SK-N-SH (cell line): ENCODE measurements at regions not wholly inside any gene's neighbourhood (a gene's known extent, or its start where the extent isn't known, plus 50 kb on each side); places are given as distances from the start of the nearest gene placed in this dataset.

ENCODE experiments used
- CTCF ChIA-PET: fragments of 300-600, 350-600 bp; formaldehyde crosslinking; extraction: SDS; loops from one replicate; lab custom pipeline; 2021; lab: Yijun Ruan, JAX
- POLR2A ChIA-PET: fragments of 350-600 bp; sonication (Branson Sonifier 250); formaldehyde crosslinking; extraction: SDS; loops from one replicate; lab custom pipeline; 2020; ENCODE audit warnings: antibody characterized with exemption, inconsistent platforms; lab: Yijun Ruan, JAX
- DNase-seq: peaks from one replicate; pipeline ENCODE4 v3.0.0; 2012
- H2AFZ ChIP-seq: fragments of 200-600 bp; sonication (generic); 2 replicates; pipeline ENCODE4 v1.8.1; 2016; ENCODE audit warnings: antibody characterized with exemption, mild to moderate bottlenecking, low read depth
- H3F3A ChIP-seq: fragments of 200-600 bp; sonication (generic); replicated peaks from 2 replicates; pipeline ENCODE3; 2016; ENCODE audit warnings: antibody characterized with exemption, mild to moderate bottlenecking; ENCODE audit not compliant: insufficient read depth
- H3K27ac ChIP-seq, 2 experiments: fragments of 200-500 bp in 1 of 2; fragments of 200-600 bp in 1 of 2; sonication (Bioruptor generic) in 1 of 2; sonication (generic), shearing (Covaris generic) in 1 of 2; 2 replicates each; pipeline versions ENCODE4 v1.5.1 to v1.6.1; 2014 to 2016; ENCODE audit warnings: low read depth in 2 of 2, inconsistent platforms in 1 of 2, low read length in 1 of 2, mild to moderate bottlenecking in 1 of 2, mixed read lengths in 1 of 2
- H3K27me3 ChIP-seq: fragments of 200-600 bp; sonication (generic), shearing (Covaris generic); 2 replicates; pipeline ENCODE4 v1.6.1; 2016; ENCODE audit warnings: mixed run types; ENCODE audit not compliant: insufficient read depth
- H3K36me3 ChIP-seq, 2 experiments: fragments of 200-500 bp in 1 of 2; fragments of 200-600 bp in 1 of 2; sonication (Bioruptor generic) in 1 of 2; sonication (generic) in 1 of 2; replicated peaks in 1 of 2; 2 replicates each; pipeline versions ENCODE3 to v1.5.1; 2014 to 2016; ENCODE audit warnings: low read length in 1 of 2, mild to moderate bottlenecking in 1 of 2; ENCODE audit not compliant: insufficient read depth in 2 of 2, control insufficient read depth in 1 of 2
- H3K4me1 ChIP-seq, 2 experiments: fragments of 200-500 bp in 1 of 2; fragments of 200-600 bp in 1 of 2; sonication (Bioruptor generic) in 1 of 2; sonication (generic), shearing (Covaris generic) in 1 of 2; 2 replicates each; pipeline versions ENCODE4 v1.5.1 to v1.6.1; 2014 to 2016; ENCODE audit warnings: low read depth in 1 of 2, low read length in 1 of 2, mixed run types in 1 of 2; ENCODE audit not compliant: insufficient read depth in 2 of 2, control insufficient read depth in 1 of 2
- H3K4me2 ChIP-seq: fragments of 200-600 bp; sonication (generic), shearing (Covaris generic); 2 replicates; pipeline ENCODE4 v1.6.1; 2017; ENCODE audit warnings: mixed run types
- H3K4me3 ChIP-seq, 2 experiments: fragments of 200-500 bp in 1 of 2; fragments of 200-600 bp in 1 of 2; sonication (Bioruptor generic) in 1 of 2; sonication (generic), shearing (Covaris generic) in 1 of 2; 2 replicates each; pipeline versions ENCODE4 v1.5.1 to v1.8.1; 2014 to 2016; ENCODE audit warnings: low read depth in 2 of 2, inconsistent platforms in 1 of 2, low read length in 1 of 2, mild to moderate bottlenecking in 1 of 2, mixed read lengths in 1 of 2, moderate library complexity in 1 of 2
- H3K79me2 ChIP-seq: fragments of 200-600 bp; sonication (generic); 2 replicates; pipeline ENCODE4 v1.8.1; 2017; ENCODE audit warnings: mild to moderate bottlenecking; ENCODE audit not compliant: insufficient read depth
- H3K9ac ChIP-seq: fragments of 200-600 bp; sonication (generic); 2 replicates; pipeline ENCODE4 v1.6.1; 2017; ENCODE audit warnings: mixed run types
- H3K9me2 ChIP-seq: fragments of 200-600 bp; sonication (generic); 2 replicates; pipeline ENCODE4 v1.6.1; 2017; ENCODE audit warnings: mixed run types
- H3K9me3 ChIP-seq: fragments of 200-600 bp; sonication (generic); 2 replicates; pipeline ENCODE4 v1.6.1; 2017; ENCODE audit warnings: mixed run types, mild to moderate bottlenecking, moderate library complexity
- H4K20me1 ChIP-seq: fragments of 200-600 bp; sonication (generic); 2 replicates; pipeline ENCODE4 v1.6.1; 2017; ENCODE audit warnings: mild to moderate bottlenecking, mixed run types; ENCODE audit not compliant: insufficient read depth
- CHD2 ChIP-seq: fragments of 150-350 bp; IDR thresholded peaks from 2 replicates; pipeline ENCODE4 v1.6.1; 2018; ENCODE audit warnings: low read length; ENCODE audit not compliant: partially characterized antibody
- ELF1 ChIP-seq: IDR thresholded peaks from 2 replicates; pipeline ENCODE4 v1.4.0; 2012
- FOSL2 ChIP-seq: IDR thresholded peaks from 2 replicates; pipeline ENCODE4 v1.4.0; 2012; ENCODE audit warnings: low read depth, mild to moderate bottlenecking, moderate library complexity, borderline replicate concordance
- FOXJ3 ChIP-seq: sonication (generic); formaldehyde crosslinking; IDR thresholded peaks from 2 replicates; pipeline ENCODE4 v1.5.1; 2020; ENCODE audit warnings: mild to moderate bottlenecking, missing genetic modification reagents
- GABPA ChIP-seq: IDR thresholded peaks from 2 replicates; pipeline ENCODE4 v1.4.0; 2012; ENCODE audit warnings: low read depth, mild to moderate bottlenecking
- GATA2 ChIP-seq: sonication (generic); formaldehyde crosslinking; IDR thresholded peaks from 2 replicates; pipeline ENCODE4 v1.5.0; 2020; ENCODE audit warnings: mild to moderate bottlenecking, missing genetic modification reagents
- JUND ChIP-seq: IDR thresholded peaks from 2 replicates; pipeline ENCODE4 v1.4.0; 2012
- MXI1 ChIP-seq: IDR thresholded peaks from 2 replicates; pipeline ENCODE4 v1.6.1; 2012; ENCODE audit warnings: mild to moderate bottlenecking, low read depth, low read length, improper control_type of control experiment
- RAD21 ChIP-seq: IDR thresholded peaks from 2 replicates; pipeline ENCODE4 v1.6.1; 2012; ENCODE audit warnings: mild to moderate bottlenecking, low read length
- REST ChIP-seq: IDR thresholded peaks from 2 replicates; pipeline ENCODE4 v1.6.1; 2012; ENCODE audit warnings: mild to moderate bottlenecking, low read depth, low read length, moderate library complexity
- RFX5 ChIP-seq: IDR thresholded peaks from 2 replicates; pipeline ENCODE4 v1.6.1; 2012; ENCODE audit warnings: mild to moderate bottlenecking, improper control_type of control experiment, low read length
- SIN3A ChIP-seq: IDR thresholded peaks from 2 replicates; pipeline ENCODE4 v1.6.1; 2012; ENCODE audit warnings: low read depth, mild to moderate bottlenecking, low read length, moderate library complexity, borderline replicate concordance
- SMC3 ChIP-seq: IDR thresholded peaks from 2 replicates; pipeline ENCODE4 v1.6.1; 2012; ENCODE audit warnings: low read depth, low read length, improper control_type of control experiment
- TAF1 ChIP-seq: IDR thresholded peaks from 2 replicates; pipeline ENCODE4 v1.6.1; 2012; ENCODE audit warnings: low read depth, mild to moderate bottlenecking, low read length, moderate library complexity, borderline replicate concordance
- TEAD4 ChIP-seq: IDR thresholded peaks from 2 replicates; pipeline ENCODE4 v1.4.0; 2012; ENCODE audit warnings: mild to moderate bottlenecking, borderline replicate concordance; ENCODE audit not compliant: insufficient read depth
- USF2 ChIP-seq: fragments of 150-350 bp; IDR thresholded peaks from 2 replicates; pipeline ENCODE4 v1.6.1; 2017; ENCODE audit warnings: antibody characterized with exemption, low read length, low read depth, borderline replicate concordance
- YY1 ChIP-seq: IDR thresholded peaks from 2 replicates; pipeline ENCODE4 v1.4.0; 2012; ENCODE audit warnings: low read depth, mild to moderate bottlenecking
- WGBS: methylation state at CpG from one replicate; pipeline ENCODE4 v1.1.6; 2017; ENCODE audit warnings: low lambda C conversion rate; 5-methylcytosine and 5-hydroxymethylcytosine counted together
- TF ChIP-seq, protein P1 (sequence below): IDR thresholded peaks from 2 replicates; pipeline ENCODE4 v1.4.0; 2012; ENCODE audit warnings: low read depth
- TF ChIP-seq, protein P2 (sequence below): fragments of 150-350 bp; IDR thresholded peaks from 2 replicates; pipeline ENCODE4 v1.6.1; 2016; ENCODE audit warnings: mild to moderate bottlenecking, low read depth, low read length

GRCh38 chr2:120574620-120575019 lies 161.0 kb upstream of the GLI2 start:
- H3K9ac ChIP-seq, result no peak overlapping the region
- no peaks in the 10 kb centered on the region; a peak in 1 of 4 replicates for H3K4me1 ChIP-seq
- ChIA-PET CTCF (interaction anchor here (1.7 kb wide), 1 partner anchor 232 kb away, joined by 6 read pairs; no protein-coding TSS in a partner anchor), POLR2A (no interaction called here)
- TF ChIP-seq, protein P1, sequence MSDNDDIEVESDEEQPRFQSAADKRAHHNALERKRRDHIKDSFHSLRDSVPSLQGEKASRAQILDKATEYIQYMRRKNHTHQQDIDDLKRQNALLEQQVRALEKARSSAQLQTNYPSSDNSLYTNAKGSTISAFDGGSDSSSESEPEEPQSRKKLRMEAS, result no peak
- no peak for TF ChIP-seq GABPA
- TF ChIP-seq JUND, result no peak
- TF ChIP-seq GATA2 (CRISPR knock-in tag), result no peak
- TF ChIP-seq REST, result no peak
- TF ChIP-seq YY1, result no peak
- TF ChIP-seq, protein P2, sequence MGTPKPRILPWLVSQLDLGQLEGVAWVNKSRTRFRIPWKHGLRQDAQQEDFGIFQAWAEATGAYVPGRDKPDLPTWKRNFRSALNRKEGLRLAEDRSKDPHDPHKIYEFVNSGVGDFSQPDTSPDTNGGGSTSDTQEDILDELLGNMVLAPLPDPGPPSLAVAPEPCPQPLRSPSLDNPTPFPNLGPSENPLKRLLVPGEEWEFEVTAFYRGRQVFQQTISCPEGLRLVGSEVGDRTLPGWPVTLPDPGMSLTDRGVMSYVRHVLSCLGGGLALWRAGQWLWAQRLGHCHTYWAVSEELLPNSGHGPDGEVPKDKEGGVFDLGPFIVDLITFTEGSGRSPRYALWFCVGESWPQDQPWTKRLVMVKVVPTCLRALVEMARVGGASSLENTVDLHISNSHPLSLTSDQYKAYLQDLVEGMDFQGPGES, result no peak
- no peak for TF ChIP-seq TEAD4
- TF ChIP-seq ELF1, result no peak
- no peak for TF ChIP-seq MXI1
- TF ChIP-seq FOSL2, result no peak
- no peak for TF ChIP-seq FOXJ3 (CRISPR knock-in tag)
- no peak for TF ChIP-seq RAD21
- no peak for TF ChIP-seq TAF1
- TF ChIP-seq CHD2, result no peak
- no peak for TF ChIP-seq USF2
- no peak for TF ChIP-seq SIN3A
- no peak for TF ChIP-seq SMC3
- no peak for TF ChIP-seq RFX5
- H3K9me2 ChIP-seq, result no peaks in the 10 kb centered on the region
- no peaks in the 10 kb centered on the region for H4K20me1 ChIP-seq
- H3K79me2 ChIP-seq, result no peaks in the 10 kb centered on the region
- no peak overlapping the region for H2AFZ ChIP-seq
- H3K4me2 ChIP-seq, result no peak overlapping the region
- no peak overlapping the region for H3K27ac ChIP-seq
- H3K4me3 ChIP-seq, result no peak overlapping the region
- no peaks in the 10 kb centered on the region for H3K9me3 ChIP-seq
- no peak for DNase-seq
- 46% methylated on average over 4 of the region's 4 CpGs for WGBS
- H3F3A ChIP-seq, result no peaks in the 10 kb centered on the region
- H3K36me3 ChIP-seq, result no peaks in the 10 kb centered on the region
- peaks cover 24% of the 10 kb centered on the region; the same call in 1 of the 2 replicates for H3K27me3 ChIP-seq
